RWPE2 (cell line): ENCODE measurements at regions not wholly inside any gene's neighbourhood (a gene's known extent, or its start where the extent isn't known, plus 50 kb on each side); places are given as distances from the start of the nearest gene placed in this dataset.

Experiments
- ATAC-seq: fragments of 200-7000 bp; cut with Tn5 transposase; 3 replicates; pipeline ENCODE4 v1.9.1; 2021; ENCODE audit warnings: low read depth
- DNase-seq: peaks from one replicate; pipeline ENCODE4 v3.0.0-alpha.2; 2020; ENCODE audit warnings: low spot score
- H3K27ac ChIP-seq: fragments of 450-650 bp; 2 replicates; pipeline ENCODE4 v1.5.1; 2017; ENCODE audit warnings: mild to moderate bottlenecking; ENCODE audit not compliant: poor library complexity, severe bottlenecking
- H3K27me3 ChIP-seq: fragments of 250-450 bp; sonication (Bioruptor Pico); 2 replicates; pipeline ENCODE4 v1.5.1; 2021; ENCODE audit warnings: mild to moderate bottlenecking, moderate library complexity; ENCODE audit not compliant: insufficient read depth, poor library complexity, severe bottlenecking
- H3K36me3 ChIP-seq: fragments of 250-450 bp; sonication (Bioruptor Pico); 2 replicates; pipeline ENCODE4 v1.5.1; 2020; ENCODE audit warnings: low read depth, mild to moderate bottlenecking, moderate library complexity
- H3K4me1 ChIP-seq: fragments of 250-450 bp; sonication (Bioruptor Pico); 2 replicates; pipeline ENCODE4 v1.5.1; 2021; ENCODE audit warnings: mild to moderate bottlenecking, moderate library complexity; ENCODE audit not compliant: insufficient read depth, poor library complexity, severe bottlenecking
- H3K4me3 ChIP-seq: fragments of 250-450 bp; sonication (Bioruptor Pico); 2 replicates; pipeline ENCODE4 v1.5.1; 2021; ENCODE audit warnings: mild to moderate bottlenecking, moderate library complexity; ENCODE audit not compliant: severe bottlenecking
- H3K9me3 ChIP-seq: fragments of 250-450 bp; sonication (Bioruptor Pico); 2 replicates; pipeline ENCODE4 v1.5.1; 2021; ENCODE audit warnings: mild to moderate bottlenecking, moderate library complexity; ENCODE audit not compliant: severe bottlenecking
- CTCF ChIP-seq: fragments of 450-650 bp; IDR thresholded peaks from one replicate; pipeline ENCODE4 v1.5.1; 2017; ENCODE audit warnings: mild to moderate bottlenecking, moderate library complexity; ENCODE audit not compliant: poor library complexity, severe bottlenecking

- no peak for DNase-seq
- Histone ChIP-seq H3K27me3 (no peaks in the 10 kb centered on the region), H3K4me3 (no peak overlapping the region), H3K36me3 (no peaks in the 10 kb centered on the region), H3K9me3 (no peaks in the 10 kb centered on the region), H3K4me1 (no peaks in the 10 kb centered on the region), H3K27ac (no peak overlapping the region)
- no peak for ATAC-seq
- no peak for TF ChIP-seq CTCF
Observed at GRCh38 chrX:20756585-20756984, 489.9 kb upstream of the RPS6KA3 start.

- no peak overlapping the region for H3K4me3 ChIP-seq
Observed at GRCh38 chrX:20753076-20753475, 486.4 kb upstream of the RPS6KA3 start.

GRCh38 chrX:20746690-20747089 is 480.0 kb upstream of the RPS6KA3 start:
- no peak for TF ChIP-seq CTCF
- Histone ChIP-seq H3K4me1 (no peaks in the 10 kb centered on the region), H3K36me3 (no peaks in the 10 kb centered on the region), H3K27ac (no peak overlapping the region), H3K4me3 (no peak overlapping the region), H3K9me3 (no peaks in the 10 kb centered on the region), H3K27me3 (no peaks in the 10 kb centered on the region)
- no peak for DNase-seq
- no peak for ATAC-seq

More at GRCh38 chrX:20753076-20753475, 486.4 kb upstream of the RPS6KA3 start:
- ATAC-seq (no peak), DNase-seq (no peak)
- Histone ChIP-seq H3K27me3 (no peaks in the 10 kb centered on the region), H3K9me3 (no peaks in the 10 kb centered on the region), H3K4me1 (no peaks in the 10 kb centered on the region), H3K36me3 (no peaks in the 10 kb centered on the region), H3K27ac (no peak overlapping the region)
- no peak for TF ChIP-seq CTCF

- DNase-seq (no peak), ATAC-seq (no peak)
- H3K27ac ChIP-seq, result no peak overlapping the region
- no peaks in the 10 kb centered on the region for H3K4me1 ChIP-seq
- no peaks in the 10 kb centered on the region for H3K9me3 ChIP-seq
- no peaks in the 10 kb centered on the region for H3K27me3 ChIP-seq
- no peak for TF ChIP-seq CTCF
- no peak overlapping the region for H3K4me3 ChIP-seq
- no peaks in the 10 kb centered on the region for H3K36me3 ChIP-seq
Observed at GRCh38 chrX:20743046-20743445, 476.3 kb upstream of the RPS6KA3 start.

GRCh38 chrX:20742106-20742505 is 475.4 kb upstream of the RPS6KA3 start:
- TF ChIP-seq CTCF, result no peak
- H3K36me3 ChIP-seq, result no peaks in the 10 kb centered on the region
- no peak overlapping the region for H3K27ac ChIP-seq
- no peaks in the 10 kb centered on the region for H3K9me3 ChIP-seq
- ATAC-seq (no peak), DNase-seq (no peak)
- no peak overlapping the region for H3K4me3 ChIP-seq
- H3K4me1 ChIP-seq, result no peaks in the 10 kb centered on the region
- H3K27me3 ChIP-seq, result no peaks in the 10 kb centered on the region
